GM12878 (cell line): ENCODE measurements at regions not wholly inside any gene's neighbourhood (a gene's known extent, or its start where the extent isn't known, plus 50 kb on each side); places are given as distances from the start of the nearest gene placed in this dataset.

Source experiments
- ATAC-seq: fragments of 200-7000 bp; cut with Tn5 transposase; 3 replicates; pipeline ENCODE4 v1.9.1; 2020; ENCODE audit warnings: mild to moderate bottlenecking, moderate library complexity
- BruUV-seq: library from RNA; stranded (reverse); fragments of 400-500 nt; replicated peaks from 2 replicates; lab custom pipeline; 2021; lab: Mats Ljungman, UMichigan
- CTCF ChIA-PET: fragments of 300-600 bp; sonication (Branson Sonifier 250); formaldehyde crosslinking; extraction: SDS; loops from one replicate; lab custom pipeline; 2021; ENCODE audit warnings: inconsistent platforms; lab: Yijun Ruan, JAX
- POLR2A ChIA-PET: fragments of 350-600 bp; formaldehyde crosslinking; extraction: SDS; loops from one replicate; lab custom pipeline; 2021; ENCODE audit warnings: inconsistent platforms; lab: Charles Lee
- RAD21 ChIA-PET: fragments of 300-600 bp; sonication (Branson Sonifier 250); formaldehyde crosslinking; loops from one replicate; lab custom pipeline; 2023; ENCODE audit warnings: antibody characterized with exemption; ENCODE audit not compliant: unreplicated experiment; lab: Charles Lee
- SMC1A ChIA-PET: fragments of 300-600 bp; sonication (Branson Sonifier 250); formaldehyde crosslinking; loops from one replicate; lab custom pipeline; 2023; ENCODE audit not compliant: unreplicated experiment, uncharacterized antibody; lab: Charles Lee
- DNase-seq: peaks from one replicate; pipeline ENCODE4 v3.0.0-alpha.2; 2011; ENCODE audit warnings: low read depth, low spot score
- FAIRE-seq: peaks from 3 replicates; lab custom pipeline; 2011; peaks lifted over from hg19 to GRCh38; lab: Jason Lieb, UNC
- H2AFZ ChIP-seq: 2 replicates; pipeline ENCODE4 v1.6.0; 2011; ENCODE audit warnings: low read depth, low read length, control low read depth; ENCODE audit not compliant: control insufficient read depth
- H3K27ac ChIP-seq: 2 replicates; pipeline ENCODE4 v1.5.1; 2011; ENCODE audit warnings: control low read depth; ENCODE audit not compliant: control insufficient read depth, insufficient read depth
- H3K27me3 ChIP-seq, 2 experiments: replicated peaks in 1 of 2; 2 replicates each; pipeline versions ENCODE4 v1.6.0 to v1.6.1; 2011; ENCODE audit warnings: low read length in 1 of 2; ENCODE audit not compliant: control insufficient read depth in 2 of 2, insufficient read depth in 2 of 2
- H3K36me3 ChIP-seq, 2 experiments: 2 replicates each; pipeline ENCODE4 v1.5.1; 2011; ENCODE audit warnings: low read length in 1 of 2; ENCODE audit not compliant: control insufficient read depth in 2 of 2, insufficient read depth in 2 of 2
- H3K4me1 ChIP-seq: 2 replicates; pipeline ENCODE4 v1.6.1; 2011; ENCODE audit warnings: mild to moderate bottlenecking, low read length, moderate library complexity, mixed read lengths; ENCODE audit not compliant: control insufficient read depth, insufficient read depth
- H3K4me2 ChIP-seq: 2 replicates; pipeline ENCODE4 v1.6.0; 2011; ENCODE audit warnings: control low read depth; ENCODE audit not compliant: control insufficient read depth, insufficient read depth
- H3K4me3 ChIP-seq: fragments of 200-600 bp; sonication (generic); 2 replicates; pipeline ENCODE4 v1.5.1; 2016
- H3K79me2 ChIP-seq: 2 replicates; pipeline ENCODE4 v1.6.0; 2011; ENCODE audit warnings: low read length; ENCODE audit not compliant: control insufficient read depth, insufficient read depth
- H3K9ac ChIP-seq: 2 replicates; pipeline ENCODE4 v1.8.0; 2011; ENCODE audit warnings: low read length, control low read depth, mixed read lengths; ENCODE audit not compliant: control insufficient read depth, insufficient read depth
- H3K9me3 ChIP-seq: replicated peaks from 3 replicates; pipeline ENCODE4 v1.5.1; 2011; ENCODE audit warnings: mild to moderate bottlenecking, low read length; ENCODE audit not compliant: control insufficient read depth, insufficient read depth
- H4K20me1 ChIP-seq: 2 replicates; pipeline ENCODE4 v1.6.0; 2011; ENCODE audit not compliant: control insufficient read depth, insufficient read depth
- BCL3 ChIP-seq: IDR thresholded peaks from 2 replicates; pipeline ENCODE4 v1.6.1; 2011; ENCODE audit warnings: borderline replicate concordance, low read depth, mild to moderate bottlenecking, moderate library complexity, low read length; ENCODE audit not compliant: insufficient read depth, poor library complexity, severe bottlenecking
- CBFB ChIP-seq: IDR thresholded peaks from 2 replicates; pipeline ENCODE4 v1.6.1; 2016; ENCODE audit warnings: antibody characterized with exemption, low read depth
- CHD2 ChIP-seq: IDR thresholded peaks from 2 replicates; pipeline ENCODE4 v1.6.1; 2011; ENCODE audit warnings: low read depth, low read length, improper control_type of control experiment, borderline replicate concordance
- FOXM1 ChIP-seq: IDR thresholded peaks from 2 replicates; pipeline ENCODE4 v1.6.1; 2012; ENCODE audit warnings: low read depth, mild to moderate bottlenecking, inconsistent platforms, low read length, moderate library complexity
- HDGF ChIP-seq: fragments of 450-650 bp; IDR thresholded peaks from 2 replicates; pipeline ENCODE4 v1.6.1; 2016; ENCODE audit warnings: antibody characterized with exemption
- LARP7 ChIP-seq: fragments of 450-650 bp; IDR thresholded peaks from 2 replicates; pipeline ENCODE4 v1.6.1; 2017; ENCODE audit warnings: mild to moderate bottlenecking
- MTA2 ChIP-seq: fragments of 450-650 bp; IDR thresholded peaks from 2 replicates; pipeline ENCODE4 v1.6.1; 2016; ENCODE audit warnings: low read depth, mild to moderate bottlenecking, moderate library complexity
- NR2C1 ChIP-seq: fragments of 450-650 bp; IDR thresholded peaks from 2 replicates; pipeline ENCODE4 v1.6.1; 2017; ENCODE audit warnings: antibody characterized with exemption, mild to moderate bottlenecking, moderate library complexity
- PAX8 ChIP-seq: fragments of 450-650 bp; IDR thresholded peaks from 2 replicates; pipeline ENCODE4 v1.6.1; 2017; ENCODE audit warnings: mild to moderate bottlenecking, moderate library complexity
- SKIL ChIP-seq: fragments of 450-650 bp; IDR thresholded peaks from 2 replicates; pipeline ENCODE4 v1.6.1; 2017; ENCODE audit warnings: mild to moderate bottlenecking, low read depth, inconsistent platforms; ENCODE audit not compliant: poor library complexity, severe bottlenecking
- USF1 ChIP-seq: IDR thresholded peaks from 2 replicates; pipeline ENCODE4 v1.6.1; 2011; ENCODE audit warnings: borderline replicate concordance, low read depth, mild to moderate bottlenecking, moderate library complexity, mixed read lengths, low read length; ENCODE audit not compliant: insufficient read depth; ENCODE audit errors: extremely low read length
- USF2 ChIP-seq: IDR thresholded peaks from 2 replicates; pipeline ENCODE4 v1.6.1; 2011; ENCODE audit warnings: low read depth, low read length, improper control_type of control experiment, borderline replicate concordance
- ZNF274 ChIP-seq: IDR thresholded peaks from one replicate; pipeline ENCODE4 v1.8.0; 2011; ENCODE audit not compliant: insufficient read length, insufficient read depth
- ZZZ3 ChIP-seq: IDR thresholded peaks from 2 replicates; pipeline ENCODE4 v1.6.1; 2011; ENCODE audit warnings: low read depth; ENCODE audit not compliant: control insufficient read depth, insufficient read length
- WGBS: methylation state at CpG from one replicate; pipeline ENCODE4 v1.1.6; 2016; ENCODE audit warnings: low lambda C conversion rate; ENCODE audit not compliant: insufficient replicate concordance, insufficient coverage; ENCODE audit errors: missing lambda C conversion rate; 5-methylcytosine and 5-hydroxymethylcytosine counted together
- in situ Hi-C: fragments of 300-500 bp; cut with MboI; formaldehyde crosslinking; loops from 9 replicates; pipeline ENCODE4 v1.14.3; 2018; ENCODE audit warnings: mixed read lengths
- intact Hi-C: fragments of 100-400 bp; cut with micrococcal nuclease; formaldehyde crosslinking; loops from one replicate; pipeline ENCODE4 v1.14.2; 2022; ENCODE audit not compliant: unreplicated experiment

GRCh38 chr7:90081621-90082020 lies 72.6 kb upstream of the STEAP1 start:
- Histone ChIP-seq H3K27me3 (no peaks in the 10 kb centered on the region), H3K79me2 (no peaks in the 10 kb centered on the region), H3K9me3 (no peaks in the 10 kb centered on the region), H4K20me1 (no peaks in the 10 kb centered on the region), H3K4me3 (no peak overlapping the region), H3K27ac (no peak overlapping the region), H3K9ac (no peak overlapping the region), H3K36me3 (no peaks in the 10 kb centered on the region), H3K4me1 (no peaks in the 10 kb centered on the region), H2AFZ (no peak overlapping the region), H3K4me2 (no peak overlapping the region)
- FAIRE-seq, result no peak
- intact Hi-C loops (no loop called here), in situ Hi-C loops (no loop called here)
- ChIA-PET POLR2A (no interaction called here), CTCF (no interaction called here), RAD21 (no interaction called here), SMC1A (no interaction called here)
- BruUV-seq, result no TSS peak
- no peak for ATAC-seq
- no peak for DNase-seq
- 29% methylated on average over 3 of the region's 3 CpGs for WGBS
- TF ChIP-seq ZNF274, result no peak
- no peak for TF ChIP-seq LARP7
- TF ChIP-seq CHD2, result no peak
- no peak for TF ChIP-seq PAX8
- TF ChIP-seq CBFB, result no peak
- no peak for TF ChIP-seq HDGF
- TF ChIP-seq FOXM1, result no peak
- no peak for TF ChIP-seq NR2C1
- no peak for TF ChIP-seq ZZZ3

- no TSS peak for BruUV-seq
- intact Hi-C loops, result no loop called here
- H3K4me3 ChIP-seq, result no peak overlapping the region
- ChIA-PET CTCF (no interaction called here), RAD21 (no interaction called here), POLR2A (no interaction called here), SMC1A (no interaction called here)
- FAIRE-seq (no peak), ATAC-seq (no peak; the same call in 2 of the 3 replicates), DNase-seq (no peak)
- no peak overlapping the region for H3K9ac ChIP-seq
- no peak overlapping the region for H3K27ac ChIP-seq
- no peaks in the 10 kb centered on the region for H4K20me1 ChIP-seq
- H3K4me1 ChIP-seq, result no peaks in the 10 kb centered on the region
- H3K27me3 ChIP-seq, result no peaks in the 10 kb centered on the region
- H3K79me2 ChIP-seq, result no peaks in the 10 kb centered on the region
- H3K4me2 ChIP-seq, result no peak overlapping the region
- no peak overlapping the region for H2AFZ ChIP-seq
- in situ Hi-C loops, result no loop called here
- H3K9me3 ChIP-seq, result no peaks in the 10 kb centered on the region
- H3K36me3 ChIP-seq, result no peaks in the 10 kb centered on the region
- TF ChIP-seq USF2 (no peak), USF1 (no peak), SKIL (no peak), MTA2 (0 out of 2 replicates have a peak, but pooled peaks have one; percentile 25), BCL3 (no peak)
- TF ChIP-seq, all 136 proteins: peak for 1
Measured at GRCh38 chr7:90092506-90092905, 61.8 kb upstream of the STEAP1 start.
